ENCODE measurements at regions not wholly inside any gene's neighbourhood (a gene's known extent, or its start where the extent isn't known, plus 50 kb on each side); places are given as distances from the start of the nearest gene placed in this dataset.
A peak's percentile ranks its signal among the peaks of the same experiment; 100 is the strongest.

- H3K4me3 ChIP-seq (ENCODE audit: low read length), result no peak overlapping the region
- TF ChIP-seq, protein P1, sequence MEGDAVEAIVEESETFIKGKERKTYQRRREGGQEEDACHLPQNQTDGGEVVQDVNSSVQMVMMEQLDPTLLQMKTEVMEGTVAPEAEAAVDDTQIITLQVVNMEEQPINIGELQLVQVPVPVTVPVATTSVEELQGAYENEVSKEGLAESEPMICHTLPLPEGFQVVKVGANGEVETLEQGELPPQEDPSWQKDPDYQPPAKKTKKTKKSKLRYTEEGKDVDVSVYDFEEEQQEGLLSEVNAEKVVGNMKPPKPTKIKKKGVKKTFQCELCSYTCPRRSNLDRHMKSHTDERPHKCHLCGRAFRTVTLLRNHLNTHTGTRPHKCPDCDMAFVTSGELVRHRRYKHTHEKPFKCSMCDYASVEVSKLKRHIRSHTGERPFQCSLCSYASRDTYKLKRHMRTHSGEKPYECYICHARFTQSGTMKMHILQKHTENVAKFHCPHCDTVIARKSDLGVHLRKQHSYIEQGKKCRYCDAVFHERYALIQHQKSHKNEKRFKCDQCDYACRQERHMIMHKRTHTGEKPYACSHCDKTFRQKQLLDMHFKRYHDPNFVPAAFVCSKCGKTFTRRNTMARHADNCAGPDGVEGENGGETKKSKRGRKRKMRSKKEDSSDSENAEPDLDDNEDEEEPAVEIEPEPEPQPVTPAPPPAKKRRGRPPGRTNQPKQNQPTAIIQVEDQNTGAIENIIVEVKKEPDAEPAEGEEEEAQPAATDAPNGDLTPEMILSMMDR (conservative IDR thresholded peaks at IDR 0.05; ENCODE audit: low read length), result no peak
- peak; percentile 87 for DNase-seq (ENCODE audit: low read depth)
These were observed 64.9 kb upstream of the WIPF1 start for GRCh38 chr2:174662459-174662858.

- DNase-seq (ENCODE audit: low read depth), result no peak
- no peak overlapping the region for H3K4me3 ChIP-seq (ENCODE audit: low read length)
These were observed 63.5 kb upstream of the WIPF1 start for GRCh38 chr2:174660984-174661675.

DNA sequence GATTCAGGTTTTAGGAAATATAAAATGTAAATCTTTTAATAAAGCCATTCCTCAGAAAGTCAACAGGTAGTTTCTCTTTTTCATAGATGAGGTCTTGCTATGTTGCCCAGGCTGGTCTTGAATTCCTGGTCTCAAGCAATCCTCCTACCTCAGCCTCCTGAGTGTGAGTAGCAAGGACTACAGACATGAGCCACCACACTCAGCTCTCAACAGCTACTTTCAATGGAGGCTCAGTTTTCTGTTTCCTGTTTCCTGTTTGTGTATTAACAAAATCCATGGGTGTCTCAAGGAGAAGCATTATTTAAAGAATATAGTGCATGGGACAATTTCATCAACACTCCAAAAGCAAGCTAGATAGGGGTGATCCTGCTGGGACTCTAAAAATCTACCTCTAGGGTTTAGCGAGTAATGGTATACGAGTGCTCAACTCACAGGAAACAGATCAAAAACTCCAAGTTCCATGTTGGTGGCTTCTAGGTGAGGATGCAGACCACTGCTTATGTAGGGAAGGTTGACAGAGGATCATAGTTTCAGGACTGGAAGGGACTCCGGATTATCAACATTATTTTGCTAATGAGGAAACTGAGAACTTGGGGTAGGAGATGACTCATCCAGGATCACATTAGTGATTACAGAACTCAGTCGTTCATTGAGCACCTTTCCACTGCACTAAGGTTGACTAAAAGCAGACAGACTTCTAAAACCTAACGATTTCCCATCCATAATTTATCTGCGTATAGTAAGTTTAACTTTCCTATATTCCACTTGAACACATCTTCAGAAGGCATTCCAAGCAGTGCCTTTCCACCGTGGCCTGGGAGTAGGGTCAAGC lies 61.7 kb upstream of the WIPF1 start:
- DNase-seq (ENCODE audit: low read depth), result no peak
- H3K4me3 ChIP-seq (ENCODE audit: low read length), result no peak overlapping the region
- TF ChIP-seq, protein P1 (conservative IDR thresholded peaks at IDR 0.05; ENCODE audit: low read length), result no peak

More at GRCh38 chr2:174660984-174661675, 63.5 kb upstream of the WIPF1 start:
- TF ChIP-seq, protein P1 (conservative IDR thresholded peaks at IDR 0.05; ENCODE audit: low read length), result no peak

DNA sequence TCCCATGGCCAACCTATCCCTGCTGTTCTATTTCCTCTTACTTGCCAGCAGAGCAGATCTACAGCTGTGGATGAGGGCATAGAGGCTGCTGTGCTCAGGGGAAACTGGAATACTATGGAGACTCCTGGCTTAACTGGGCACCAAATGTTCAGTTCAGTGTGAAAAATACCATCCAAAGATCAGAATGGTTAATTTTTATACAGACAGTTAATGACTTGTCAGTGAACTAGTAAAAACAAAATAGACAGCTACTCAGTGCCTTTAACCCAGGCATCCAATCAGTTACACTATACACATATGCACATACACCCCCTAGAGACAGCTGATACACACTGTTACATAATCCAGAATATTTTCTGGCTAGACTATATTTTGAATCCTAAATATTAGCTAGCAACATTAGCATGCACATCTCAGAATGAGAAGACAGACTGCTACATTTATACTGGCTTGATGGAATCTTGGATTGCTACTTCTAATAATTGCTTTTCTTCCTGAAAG lies 59.1 kb upstream of the WIPF1 start:
- TF ChIP-seq, protein P1 (conservative IDR thresholded peaks at IDR 0.05; ENCODE audit: low read length), result no peak
- DNase-seq (ENCODE audit: low read depth), result no peak
- H3K4me3 ChIP-seq (ENCODE audit: low read length), result no peak overlapping the region

DNA sequence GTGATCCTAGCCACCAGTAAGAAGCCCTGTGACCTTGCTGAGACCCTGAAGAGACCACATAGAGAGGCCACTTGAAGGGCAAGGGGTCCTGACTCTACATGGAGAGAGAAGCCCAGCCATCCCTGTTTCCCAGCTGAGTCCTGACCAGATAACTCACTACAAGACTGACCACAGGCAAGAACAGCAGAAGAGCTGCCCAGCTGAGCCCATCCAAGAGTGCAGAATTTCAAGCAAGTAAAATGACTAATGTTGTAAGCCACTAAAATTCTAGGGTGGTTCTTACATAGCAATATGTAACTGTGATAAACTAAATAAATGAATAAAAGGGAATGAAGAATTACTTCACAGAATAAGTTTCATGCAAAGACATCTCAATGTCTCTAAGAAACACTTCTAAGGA lies 58.4 kb upstream of the WIPF1 start:
- H3K4me3 ChIP-seq (ENCODE audit: low read length), result no peak overlapping the region
- TF ChIP-seq, protein P1 (conservative IDR thresholded peaks at IDR 0.05; ENCODE audit: low read length), result no peak

DNA sequence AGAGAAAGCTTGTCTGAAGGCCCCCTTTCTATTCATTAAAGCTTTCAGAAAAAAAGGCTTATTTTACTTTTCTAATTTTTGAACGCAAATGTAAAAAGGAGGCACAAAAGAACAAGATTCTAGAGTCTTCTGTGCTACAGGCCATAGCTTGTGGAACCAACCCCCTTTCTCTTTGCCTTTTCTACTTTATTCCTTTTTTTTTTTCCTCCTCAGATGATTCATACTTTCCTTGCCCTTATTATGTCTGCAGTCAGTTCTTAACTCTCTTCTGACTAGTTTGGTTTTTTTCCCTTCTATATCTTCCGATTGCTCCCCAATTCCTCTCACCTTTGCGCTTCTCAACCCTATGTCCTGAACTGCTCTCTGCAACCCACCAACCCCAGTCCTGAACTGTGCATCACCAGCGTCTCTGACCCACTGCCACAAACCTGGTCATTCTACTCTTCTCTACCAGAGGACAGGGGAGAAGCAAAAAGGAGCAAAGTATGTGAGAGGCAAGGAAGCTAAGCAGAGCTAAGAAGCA lies 56.9 kb upstream of the WIPF1 start:
- TF ChIP-seq, protein P1 (conservative IDR thresholded peaks at IDR 0.05; ENCODE audit: low read length), result no peak
- no peak overlapping the region for H3K4me3 ChIP-seq (ENCODE audit: low read length)
- DNase-seq (ENCODE audit: low read depth), result no peak

More for the DNA sequence above, 58.4 kb upstream of the WIPF1 start:
- DNase-seq (ENCODE audit: low read depth), result no peak

All from AG10803 (cell line).